Loucy (cell line): ENCODE measurements at regions not wholly inside any gene's neighbourhood (a gene's known extent, or its start where the extent isn't known, plus 50 kb on each side); places are given as distances from the start of the nearest gene placed in this dataset.

Source experiments
- H2AFZ ChIP-seq: fragments of 200-600 bp; sonication (generic); 2 replicates; pipeline ENCODE4 v1.6.0; 2016; ENCODE audit warnings: antibody characterized with exemption, mild to moderate bottlenecking, low read length, moderate library complexity
- H3F3A ChIP-seq: fragments of 200-600 bp; 2 replicates; pipeline ENCODE4 v1.6.0; 2016; ENCODE audit warnings: antibody characterized with exemption, low read depth, mild to moderate bottlenecking
- H3K27me3 ChIP-seq: fragments of 200-600 bp; sonication (generic); 2 replicates; pipeline ENCODE4 v1.6.1; 2014; ENCODE audit warnings: low read length, mild to moderate bottlenecking; ENCODE audit not compliant: insufficient read depth, poor library complexity, severe bottlenecking
- H3K36me3 ChIP-seq: fragments of 200-600 bp; sonication (generic); 2 replicates; pipeline ENCODE4 v1.6.1; 2016; ENCODE audit warnings: low read length; ENCODE audit not compliant: insufficient read depth
- H3K4me1 ChIP-seq: fragments of 200-600 bp; sonication (generic); 2 replicates; pipeline ENCODE4 v1.5.1; 2014; ENCODE audit warnings: low read length, mild to moderate bottlenecking; ENCODE audit not compliant: insufficient read depth, poor library complexity, severe bottlenecking
- H3K4me2 ChIP-seq: fragments of 200-600 bp; sonication (generic); 2 replicates; pipeline ENCODE4 v1.6.0; 2014; ENCODE audit warnings: antibody characterized with exemption, low read length, low read depth, mild to moderate bottlenecking; ENCODE audit not compliant: poor library complexity, severe bottlenecking
- H3K4me3 ChIP-seq: fragments of 200-600 bp; sonication (generic); 2 replicates; pipeline ENCODE4 v1.5.1; 2014; ENCODE audit warnings: low read length, mild to moderate bottlenecking, mixed read lengths; ENCODE audit not compliant: poor library complexity, severe bottlenecking
- H3K79me2 ChIP-seq: fragments of 200-600 bp; sonication (generic); 2 replicates; pipeline ENCODE4 v1.6.1; 2014; ENCODE audit warnings: low read length; ENCODE audit not compliant: insufficient read depth
- H3K9ac ChIP-seq: fragments of 200-600 bp; sonication (generic); 2 replicates; pipeline ENCODE4 v1.6.0; 2014; ENCODE audit warnings: mild to moderate bottlenecking, low read depth, low read length, moderate library complexity; ENCODE audit not compliant: poor library complexity, severe bottlenecking
- H3K9me2 ChIP-seq: fragments of 200-600 bp; sonication (generic); replicated peaks from 2 replicates; pipeline ENCODE4 v1.6.1; 2016; ENCODE audit warnings: low read depth, low read length, mixed read lengths
- H3K9me3 ChIP-seq: fragments of 200-600 bp; sonication (generic); 2 replicates; pipeline ENCODE4 v1.6.1; 2014; ENCODE audit warnings: mild to moderate bottlenecking, antibody characterized with exemption, low read length, low read depth; ENCODE audit not compliant: insufficient read depth
- H4K20me1 ChIP-seq: fragments of 200-600 bp; sonication (generic); 2 replicates; pipeline ENCODE4 v1.6.0; 2014; ENCODE audit warnings: antibody characterized with exemption, low read length, mild to moderate bottlenecking; ENCODE audit not compliant: insufficient read depth, poor library complexity, severe bottlenecking
- CTCF ChIP-seq: fragments of 200-600 bp; sonication (generic); conservative IDR thresholded peaks from 2 replicates; pipeline ENCODE4 v1.5.1; 2014; ENCODE audit warnings: mild to moderate bottlenecking, antibody characterized with exemption, low read length
- EZH2phosphoT487 ChIP-seq: fragments of 200-600 bp; IDR thresholded peaks from 2 replicates; pipeline ENCODE4 v1.6.1; 2018; ENCODE audit warnings: antibody characterized with exemption, mild to moderate bottlenecking, moderate library complexity, borderline replicate concordance

DNA sequence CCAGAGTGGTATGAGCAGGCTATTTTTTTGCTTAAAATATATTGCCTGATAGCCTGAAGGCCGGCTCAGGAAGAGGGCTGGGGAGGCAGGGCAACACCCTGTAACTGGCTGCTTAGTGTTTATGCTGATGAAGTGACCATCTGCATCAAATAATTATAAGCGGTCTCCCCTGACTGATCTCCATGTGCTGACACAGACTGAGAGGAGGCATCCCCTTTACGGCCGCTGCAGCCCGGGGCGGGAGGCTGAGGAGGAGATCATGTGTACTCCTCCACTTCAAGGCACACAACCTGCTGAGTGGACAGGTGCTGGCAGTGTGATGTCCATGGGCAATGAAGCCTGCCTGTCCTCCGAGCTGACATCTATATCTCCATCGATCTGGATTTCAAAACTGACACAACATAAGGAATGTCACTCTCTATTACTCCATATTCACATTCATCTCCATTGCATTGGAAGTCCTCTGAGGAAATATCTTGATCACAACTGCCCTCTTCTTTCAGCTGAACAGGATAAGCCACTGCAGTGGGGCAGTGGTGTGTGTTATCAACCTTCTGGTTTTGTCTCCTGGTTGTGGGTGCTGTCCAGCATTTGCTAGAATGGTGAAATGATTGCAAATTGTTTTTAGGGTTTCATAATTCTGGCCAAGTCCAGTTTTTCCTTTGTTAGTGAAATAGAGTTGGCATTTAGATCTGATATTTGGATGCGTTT is 143.5 kb downstream of the AQP4 start:
- peaks cover 17% of the 10 kb centered on the region for H3K4me1 ChIP-seq
- no peak overlapping the region for H2AFZ ChIP-seq
- H3K9ac ChIP-seq: no peak overlapping the region
- H4K20me1 ChIP-seq: no peaks in the 10 kb centered on the region
- H3K9me3 ChIP-seq: no peaks in the 10 kb centered on the region
- H3K4me2 ChIP-seq: no peak overlapping the region
- H3K27me3 ChIP-seq: no peaks in the 10 kb centered on the region
- no peaks in the 10 kb centered on the region for H3K9me2 ChIP-seq
- no peaks in the 10 kb centered on the region for H3F3A ChIP-seq
- no peak for TF ChIP-seq EZH2phosphoT487
- TF ChIP-seq CTCF: no peak
- H3K36me3 ChIP-seq: no peaks in the 10 kb centered on the region
- H3K79me2 ChIP-seq: no peaks in the 10 kb centered on the region
- no peak overlapping the region for H3K4me3 ChIP-seq

DNA sequence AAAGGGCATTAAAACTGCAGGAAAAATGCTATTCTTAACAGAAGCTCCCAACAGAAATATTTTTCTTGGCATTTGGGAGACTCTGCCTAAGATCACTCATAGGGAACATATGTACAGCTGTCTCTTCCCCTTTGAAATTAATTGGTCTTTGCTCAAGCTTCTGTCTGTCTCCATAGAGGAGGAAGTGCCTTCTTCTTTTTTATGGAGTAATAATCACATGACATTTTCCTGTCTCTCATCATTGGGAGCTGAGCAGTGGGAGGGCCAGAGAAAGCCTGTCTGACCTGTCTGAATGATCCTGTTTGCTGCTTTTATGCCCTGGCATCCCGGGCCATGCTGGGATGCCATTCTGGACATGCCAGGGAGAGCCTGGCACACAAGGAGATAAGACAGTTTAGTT is 145.6 kb downstream of the AQP4 start:
- Histone ChIP-seq H3K4me3 (no peak overlapping the region), H3K9me2 (no peaks in the 10 kb centered on the region), H3F3A (no peaks in the 10 kb centered on the region), H3K9ac (no peak overlapping the region), H3K9me3 (no peaks in the 10 kb centered on the region), H3K79me2 (no peaks in the 10 kb centered on the region), H3K4me1 (peaks cover 35% of the 10 kb centered on the region), H2AFZ (no peak overlapping the region), H3K4me2 (no peak overlapping the region), H3K27me3 (no peaks in the 10 kb centered on the region), H4K20me1 (no peaks in the 10 kb centered on the region), H3K36me3 (no peaks in the 10 kb centered on the region)
- TF ChIP-seq EZH2phosphoT487 (no peak), CTCF (no peak)

- Histone ChIP-seq H2AFZ (peak overlapping the region; percentile 4; the same call in 1 of the 2 replicates), H3K9me3 (no peaks in the 10 kb centered on the region), H3K9me2 (no peaks in the 10 kb centered on the region), H3K4me2 (peak overlapping the region; percentile 42), H3K4me3 (no peak overlapping the region), H3K9ac (peak overlapping the region; percentile 37), H4K20me1 (no peaks in the 10 kb centered on the region), H3F3A (no peaks in the 10 kb centered on the region), H3K27me3 (no peaks in the 10 kb centered on the region), H3K79me2 (no peaks in the 10 kb centered on the region), H3K36me3 (no peaks in the 10 kb centered on the region), H3K4me1 (peaks cover 60% of the 10 kb centered on the region)
- TF ChIP-seq CTCF: no peak
- TF ChIP-seq EZH2phosphoT487: no peak
Measured at GRCh38 chr18:26717123-26717719, 148.3 kb downstream of the AQP4 start.
